ENCODE measurements at regions not wholly inside any gene's neighbourhood (a gene's known extent, or its start where the extent isn't known, plus 50 kb on each side); places are given as distances from the start of the nearest gene placed in this dataset.

GRCh38 chr13:79898996-79899395 lies 418.0 kb downstream of the NDFIP2 start:
- TF ChIP-seq CTCF (IDR thresholded peaks at IDR 0.05) (no peak), POLR2AphosphoS5 (IDR thresholded peaks at IDR 0.05) (no peak), POLR2A (IDR thresholded peaks at IDR 0.05; ENCODE audit: low read depth) (no peak), EP300 (IDR thresholded peaks at IDR 0.05) (no peak)

Data from esophagus muscularis mucosa (tissue), 4 donors.